HCT116 (cell line): ENCODE measurements at regions not wholly inside any gene's neighbourhood (a gene's known extent, or its start where the extent isn't known, plus 50 kb on each side); places are given as distances from the start of the nearest gene placed in this dataset.

Experiments
- ATAC-seq: fragments of 200-7000 bp; cut with Tn5 transposase; 2 replicates; pipeline ENCODE4 v1.9.1; 2020; ENCODE audit warnings: mild to moderate bottlenecking, moderate library complexity
- BruUV-seq: library from RNA; stranded (reverse); fragments of 400-500 nt; replicated peaks from 2 replicates; lab custom pipeline; 2021; lab: Mats Ljungman, UMichigan
- CTCF ChIA-PET: fragments of 300-600 bp; sonication (Branson Sonifier 250); formaldehyde crosslinking; loops from one replicate; lab custom pipeline; 2021; ENCODE audit warnings: antibody characterized with exemption; lab: Charles Lee
- POLR2A ChIA-PET: fragments of 300-600, 350-600 bp; sonication (Branson Sonifier 250); formaldehyde crosslinking; loops from one replicate; lab custom pipeline; 2021; ENCODE audit warnings: antibody characterized with exemption; lab: Charles Lee
- RAD21 ChIA-PET, 2 experiments: fragments of 300-600 bp; sonication (Branson Sonifier 250); formaldehyde crosslinking; loops; one replicate each; lab custom pipeline; 2023; ENCODE audit warnings: low total read pairs in 2 of 2; ENCODE audit not compliant: uncharacterized antibody in 2 of 2, unreplicated experiment in 2 of 2, low non-redundant PET in 1 of 2; lab: Charles Lee
- DNase-seq: peaks from one replicate; pipeline ENCODE4 v3.0.0-alpha.2; 2010; ENCODE audit warnings: low read depth, low spot score
- H2AFZ ChIP-seq: fragments of 200-600 bp; shearing (Covaris generic), sonication (generic); 2 replicates; pipeline ENCODE4 v1.6.1; 2017; ENCODE audit warnings: low read depth, mixed run types, mixed read lengths, antibody characterized with exemption, low read length; ENCODE audit not compliant: poor library complexity, severe bottlenecking
- H3K27ac ChIP-seq: 2 replicates; pipeline ENCODE4 v1.5.1; 2012; ENCODE audit warnings: low read depth, low read length
- H3K27me3 ChIP-seq: fragments of 200-600 bp; sonication (generic); 2 replicates; pipeline ENCODE4 v1.6.1; 2016; ENCODE audit warnings: mixed run types, low read length, mixed read lengths; ENCODE audit not compliant: insufficient read depth
- H3K36me3 ChIP-seq, 2 experiments: fragments of 200-500 bp in 1 of 2; fragments of 200-600 bp in 1 of 2; sonication (Bioruptor generic) in 1 of 2; sonication (generic) in 1 of 2; 2 replicates each; pipeline versions ENCODE4 v1.5.1 to v1.6.1; 2014 to 2016; ENCODE audit warnings: low read length in 2 of 2, inconsistent platforms in 1 of 2, mixed read lengths in 1 of 2, mixed run types in 1 of 2; ENCODE audit not compliant: insufficient read depth in 2 of 2, control insufficient read depth in 1 of 2
- H3K4me1 ChIP-seq, 2 experiments: fragments of 200-600 bp in 1 of 2; sonication (generic) in 1 of 2; 2 replicates each; pipeline versions ENCODE4 v1.5.1 to v1.6.1; 2012 to 2017; ENCODE audit warnings: low read length in 2 of 2, inconsistent platforms in 1 of 2, mild to moderate bottlenecking in 1 of 2, mixed read lengths in 1 of 2, mixed run types in 1 of 2, moderate library complexity in 1 of 2; ENCODE audit not compliant: insufficient read depth in 2 of 2, control insufficient read depth in 1 of 2
- H3K4me2 ChIP-seq: fragments of 200-600 bp; sonication (generic); 2 replicates; pipeline ENCODE4 v1.6.1; 2017; ENCODE audit warnings: mixed run types, low read length, mixed read lengths
- H3K4me3 ChIP-seq, 2 experiments: fragments of 200-600 bp in 1 of 2; sonication (generic) in 1 of 2; replicated peaks in 1 of 2; 2 replicates each; pipeline ENCODE4 v1.5.1; 2011 to 2016; ENCODE audit warnings: low read length in 2 of 2, control low read depth in 1 of 2, low read depth in 1 of 2, mild to moderate bottlenecking in 1 of 2, mixed read lengths in 1 of 2, mixed run types in 1 of 2
- H3K79me2 ChIP-seq: fragments of 200-600 bp; sonication (generic); 2 replicates; pipeline ENCODE4 v1.6.1; 2017; ENCODE audit warnings: mild to moderate bottlenecking, mixed run types, low read length, moderate library complexity, mixed read lengths; ENCODE audit not compliant: insufficient read depth
- H3K9ac ChIP-seq: fragments of 200-600 bp; sonication (generic); 2 replicates; pipeline ENCODE4 v1.6.1; 2016; ENCODE audit warnings: low read length, mixed read lengths
- H3K9me2 ChIP-seq: fragments of 200-600 bp; sonication (generic), shearing (Covaris generic); 2 replicates; pipeline ENCODE4 v1.6.1; 2017; ENCODE audit warnings: mixed run types, mild to moderate bottlenecking, moderate library complexity; ENCODE audit not compliant: insufficient read depth
- H3K9me3 ChIP-seq, 2 experiments: fragments of 200-500 bp in 1 of 2; fragments of 200-600 bp in 1 of 2; sonication (Bioruptor generic) in 1 of 2; sonication (generic) in 1 of 2; 2 replicates each; pipeline ENCODE4 v1.6.1; 2014 to 2017; ENCODE audit warnings: low read length in 2 of 2, mixed read lengths in 2 of 2, inconsistent platforms in 1 of 2, low read depth in 1 of 2, mild to moderate bottlenecking in 1 of 2, mixed run types in 1 of 2, moderate library complexity in 1 of 2; ENCODE audit not compliant: control insufficient read depth in 1 of 2, insufficient read depth in 1 of 2
- H4K20me1 ChIP-seq: fragments of 200-600 bp; sonication (generic), shearing (Covaris generic); 2 replicates; pipeline ENCODE4 v1.6.1; 2017; ENCODE audit warnings: mixed run types, mild to moderate bottlenecking, moderate library complexity; ENCODE audit not compliant: insufficient read depth
- CBX3 ChIP-seq: IDR thresholded peaks from 2 replicates; pipeline ENCODE4 v1.6.1; 2012; ENCODE audit warnings: low read depth
- CEBPB ChIP-seq: IDR thresholded peaks from 2 replicates; pipeline ENCODE4 v1.6.1; 2012; ENCODE audit warnings: low read depth
- EGR1 ChIP-seq: IDR thresholded peaks from 2 replicates; pipeline ENCODE4 v1.6.1; 2012; ENCODE audit warnings: low read depth
- ELF1 ChIP-seq: IDR thresholded peaks from 2 replicates; pipeline ENCODE4 v1.6.1; 2012; ENCODE audit warnings: low read depth, borderline replicate concordance
- EZH2 ChIP-seq: fragments of 200-600 bp; sonication (generic); IDR thresholded peaks from 2 replicates; pipeline ENCODE4 v1.6.1; 2017; ENCODE audit warnings: antibody characterized with exemption, mixed run types
- FOSL1 ChIP-seq: IDR thresholded peaks from 2 replicates; pipeline ENCODE4 v1.6.1; 2012; ENCODE audit warnings: low read depth
- JUND ChIP-seq: IDR thresholded peaks from 2 replicates; pipeline ENCODE4 v1.6.1; 2012
- POLR2A ChIP-seq: IDR thresholded peaks from 2 replicates; pipeline ENCODE4 v1.7.0; 2011; ENCODE audit warnings: borderline replicate concordance; ENCODE audit not compliant: insufficient read depth, insufficient read length; ENCODE audit errors: extremely low read depth
- POLR2AphosphoS5 ChIP-seq: IDR thresholded peaks from 2 replicates; pipeline ENCODE4 v1.6.1; 2011; ENCODE audit warnings: mild to moderate bottlenecking, low read depth, low read length, moderate library complexity
- RAD21 ChIP-seq: IDR thresholded peaks from 2 replicates; pipeline ENCODE4 v1.6.1; 2012; ENCODE audit warnings: low read depth, mild to moderate bottlenecking
- SIN3A ChIP-seq: IDR thresholded peaks from 2 replicates; pipeline ENCODE4 v1.6.1; 2012; ENCODE audit warnings: low read depth
- SP1 ChIP-seq: IDR thresholded peaks from 2 replicates; pipeline ENCODE4 v1.6.1; 2012; ENCODE audit warnings: low read depth
- SRF ChIP-seq: IDR thresholded peaks from 2 replicates; pipeline ENCODE4 v1.6.1; 2012; ENCODE audit warnings: low read depth
- TCF7L2 ChIP-seq: IDR thresholded peaks from 2 replicates; pipeline ENCODE4 v1.7.0; 2011; ENCODE audit warnings: borderline replicate concordance, inconsistent platforms; ENCODE audit not compliant: insufficient read depth, insufficient read length; ENCODE audit errors: extremely low read depth
- YY1 ChIP-seq: IDR thresholded peaks from 2 replicates; pipeline ENCODE4 v1.6.1; 2011; ENCODE audit warnings: low read length, low read depth, moderate library complexity, mild to moderate bottlenecking; ENCODE audit not compliant: insufficient replicate concordance; ENCODE audit errors: extremely low read depth
- ZFX ChIP-seq: fragments of 450-650 bp; IDR thresholded peaks from 2 replicates; pipeline ENCODE4 v1.6.1; 2017
- ZNF274 ChIP-seq: fragments of 200-500 bp; sonication (Bioruptor generic); IDR thresholded peaks from 2 replicates; pipeline ENCODE4 v1.6.1; 2014; ENCODE audit warnings: mild to moderate bottlenecking, low read depth, low read length, inconsistent platforms
- intact Hi-C: fragments of 100-400 bp; cut with micrococcal nuclease; formaldehyde crosslinking; loops from 2 replicates; pipeline ENCODE4 v1.10.0; 2022
- TF ChIP-seq, protein P1 (sequence below), 3 experiments: fragments of 200-600 bp in 1 of 3; sonication (generic) in 1 of 3; IDR thresholded peaks in 2 of 3; conservative IDR thresholded peaks in 1 of 3; 2 replicates each; pipeline ENCODE4 v1.5.1; 2012 to 2017; ENCODE audit warnings: low read depth in 2 of 3, low read length in 2 of 3, antibody characterized with exemption in 1 of 3, borderline replicate concordance in 1 of 3, control low read depth in 1 of 3, mild to moderate bottlenecking in 1 of 3, mixed read lengths in 1 of 3, mixed run types in 1 of 3, moderate library complexity in 1 of 3; ENCODE audit not compliant: insufficient read depth in 1 of 3
- TF ChIP-seq, protein P2 (sequence below): IDR thresholded peaks from 2 replicates; pipeline ENCODE4 v1.6.1; 2011; ENCODE audit warnings: mild to moderate bottlenecking, low read length, moderate library complexity; ENCODE audit not compliant: insufficient replicate concordance; ENCODE audit errors: extremely low read depth
- TF ChIP-seq, protein P3 (sequence below): IDR thresholded peaks from 2 replicates; pipeline ENCODE4 v1.6.1; 2012

DNA sequence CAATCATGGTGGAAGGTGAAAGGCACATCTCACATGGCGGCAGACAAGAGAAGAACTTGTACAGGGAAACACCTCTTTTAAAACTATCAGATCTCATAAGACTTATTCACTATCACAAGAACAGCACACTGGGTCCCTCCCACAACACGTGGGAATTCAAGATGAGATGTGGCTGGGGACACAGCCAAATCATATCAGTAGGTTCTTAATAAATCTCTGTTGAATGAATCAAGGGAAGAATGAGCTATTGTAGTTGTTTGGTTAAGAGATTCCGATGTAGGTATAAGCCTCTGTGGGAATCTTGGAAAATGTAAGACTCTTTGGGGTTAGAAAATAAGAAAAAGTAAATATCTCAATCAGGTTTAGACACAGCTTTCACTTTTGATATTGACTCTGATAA, 400.2 kb downstream of the KCNRG start:
- ChIA-PET CTCF (no interaction called here), RAD21 (no interaction called here), POLR2A (no interaction called here)
- Histone ChIP-seq H3K4me2 (no peak overlapping the region), H3K9me2 (no peaks in the 10 kb centered on the region), H3K27me3 (no peaks in the 10 kb centered on the region), H3K4me3 (no peak overlapping the region), H4K20me1 (no peaks in the 10 kb centered on the region), H3K36me3 (no peaks in the 10 kb centered on the region), H3K9ac (no peak overlapping the region), H3K79me2 (no peaks in the 10 kb centered on the region), H3K9me3 (no peaks in the 10 kb centered on the region), H2AFZ (no peak overlapping the region), H3K4me1 (peaks cover 17 to 23% of the 10 kb centered on the region in 2 experiments), H3K27ac (no peak overlapping the region)
- no TSS peak for BruUV-seq
- intact Hi-C loops, result no loop called here
- no peak for TF ChIP-seq ZNF274
- no peak for TF ChIP-seq FOSL1
- no peak for TF ChIP-seq SIN3A
- TF ChIP-seq, protein P1, sequence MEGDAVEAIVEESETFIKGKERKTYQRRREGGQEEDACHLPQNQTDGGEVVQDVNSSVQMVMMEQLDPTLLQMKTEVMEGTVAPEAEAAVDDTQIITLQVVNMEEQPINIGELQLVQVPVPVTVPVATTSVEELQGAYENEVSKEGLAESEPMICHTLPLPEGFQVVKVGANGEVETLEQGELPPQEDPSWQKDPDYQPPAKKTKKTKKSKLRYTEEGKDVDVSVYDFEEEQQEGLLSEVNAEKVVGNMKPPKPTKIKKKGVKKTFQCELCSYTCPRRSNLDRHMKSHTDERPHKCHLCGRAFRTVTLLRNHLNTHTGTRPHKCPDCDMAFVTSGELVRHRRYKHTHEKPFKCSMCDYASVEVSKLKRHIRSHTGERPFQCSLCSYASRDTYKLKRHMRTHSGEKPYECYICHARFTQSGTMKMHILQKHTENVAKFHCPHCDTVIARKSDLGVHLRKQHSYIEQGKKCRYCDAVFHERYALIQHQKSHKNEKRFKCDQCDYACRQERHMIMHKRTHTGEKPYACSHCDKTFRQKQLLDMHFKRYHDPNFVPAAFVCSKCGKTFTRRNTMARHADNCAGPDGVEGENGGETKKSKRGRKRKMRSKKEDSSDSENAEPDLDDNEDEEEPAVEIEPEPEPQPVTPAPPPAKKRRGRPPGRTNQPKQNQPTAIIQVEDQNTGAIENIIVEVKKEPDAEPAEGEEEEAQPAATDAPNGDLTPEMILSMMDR (IDR thresholded peaks at IDR 0.05 in 2 of 3, conservative IDR thresholded peaks at IDR 0.05 in 1 of 3; ENCODE audit: borderline replicate concordance in 1 of 3, insufficient read depth in 1 of 3, low read depth in 2 of 3, low read length in 2 of 3), result no peak
- no peak for TF ChIP-seq EZH2
- no peak for TF ChIP-seq CEBPB
- TF ChIP-seq SP1, result no peak
- TF ChIP-seq JUND, result no peak
- TF ChIP-seq POLR2A, result no peak
- no peak for TF ChIP-seq POLR2AphosphoS5
- no peak for TF ChIP-seq CBX3
- no peak for TF ChIP-seq RAD21
- TF ChIP-seq, protein P2, sequence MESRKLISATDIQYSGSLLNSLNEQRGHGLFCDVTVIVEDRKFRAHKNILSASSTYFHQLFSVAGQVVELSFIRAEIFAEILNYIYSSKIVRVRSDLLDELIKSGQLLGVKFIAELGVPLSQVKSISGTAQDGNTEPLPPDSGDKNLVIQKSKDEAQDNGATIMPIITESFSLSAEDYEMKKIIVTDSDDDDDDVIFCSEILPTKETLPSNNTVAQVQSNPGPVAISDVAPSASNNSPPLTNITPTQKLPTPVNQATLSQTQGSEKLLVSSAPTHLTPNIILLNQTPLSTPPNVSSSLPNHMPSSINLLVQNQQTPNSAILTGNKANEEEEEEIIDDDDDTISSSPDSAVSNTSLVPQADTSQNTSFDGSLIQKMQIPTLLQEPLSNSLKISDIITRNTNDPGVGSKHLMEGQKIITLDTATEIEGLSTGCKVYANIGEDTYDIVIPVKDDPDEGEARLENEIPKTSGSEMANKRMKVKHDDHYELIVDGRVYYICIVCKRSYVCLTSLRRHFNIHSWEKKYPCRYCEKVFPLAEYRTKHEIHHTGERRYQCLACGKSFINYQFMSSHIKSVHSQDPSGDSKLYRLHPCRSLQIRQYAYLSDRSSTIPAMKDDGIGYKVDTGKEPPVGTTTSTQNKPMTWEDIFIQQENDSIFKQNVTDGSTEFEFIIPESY, result no peak
- TF ChIP-seq TCF7L2, result no peak
- no peak for TF ChIP-seq ELF1
- no peak for TF ChIP-seq YY1
- no peak for TF ChIP-seq SRF
- no peak for TF ChIP-seq ZFX
- TF ChIP-seq EGR1, result no peak
- TF ChIP-seq, protein P3, sequence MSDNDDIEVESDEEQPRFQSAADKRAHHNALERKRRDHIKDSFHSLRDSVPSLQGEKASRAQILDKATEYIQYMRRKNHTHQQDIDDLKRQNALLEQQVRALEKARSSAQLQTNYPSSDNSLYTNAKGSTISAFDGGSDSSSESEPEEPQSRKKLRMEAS, result no peak
- ATAC-seq (no peak), DNase-seq (no peak)
